CD14-positive monocyte (primary cell): ENCODE measurements at regions not wholly inside any gene's neighbourhood (a gene's known extent, or its start where the extent isn't known, plus 50 kb on each side); places are given as distances from the start of the nearest gene placed in this dataset.
"Not testable (repeated sequence)": the region's sequence is repeated elsewhere in the genome, so short reads cannot be mapped to it uniquely, and the experiment has no call there.

Experiments used
- DNase-seq, 3 donors: peaks; one replicate each; pipeline ENCODE4 v3.0.0-alpha.2; 2011 to 2022
- H2AFZ ChIP-seq: 2 replicates; pipeline ENCODE4 v1.6.0; 2012; ENCODE audit warnings: mild to moderate bottlenecking, low read depth, low read length, inconsistent platforms; ENCODE audit not compliant: insufficient read depth, poor library complexity, severe bottlenecking
- H3K27ac ChIP-seq, 2 donors: 1 replicate in 1 of 2; 2 replicates in 1 of 2; pipeline ENCODE4 v1.5.1; 2012 to 2013; ENCODE audit warnings: low read length in 2 of 2, control low read depth in 1 of 2, inconsistent platforms in 1 of 2, low read depth in 1 of 2, mild to moderate bottlenecking in 1 of 2
- H3K27me3 ChIP-seq, 2 donors: one replicate each; pipeline versions ENCODE4 v1.6.0 to v1.6.1; 2011 to 2013; ENCODE audit warnings: low read length in 2 of 2; ENCODE audit not compliant: control insufficient read depth in 2 of 2, insufficient read depth in 2 of 2
- H3K36me3 ChIP-seq, 2 donors: replicated peaks in 1 of 2; 1 replicate in 1 of 2; 2 replicates in 1 of 2; pipeline versions ENCODE4 v1.5.1 to v1.6.1; 2012 to 2013; ENCODE audit warnings: low read length in 2 of 2, control low read depth in 1 of 2, inconsistent platforms in 1 of 2, mild to moderate bottlenecking in 1 of 2; ENCODE audit not compliant: insufficient read depth in 2 of 2, control insufficient read depth in 1 of 2
- H3K4me1 ChIP-seq, 2 donors: 1 replicate in 1 of 2; 2 replicates in 1 of 2; pipeline versions ENCODE4 v1.5.1 to v1.6.1; 2012 to 2013; ENCODE audit warnings: low read length in 2 of 2, control low read depth in 1 of 2, inconsistent platforms in 1 of 2, mild to moderate bottlenecking in 1 of 2, moderate library complexity in 1 of 2; ENCODE audit not compliant: insufficient read depth in 2 of 2, control insufficient read depth in 1 of 2
- H3K4me2 ChIP-seq: replicated peaks from 2 replicates; pipeline ENCODE3; 2012; ENCODE audit warnings: low read length, moderate library complexity, mild to moderate bottlenecking; ENCODE audit not compliant: poor library complexity, severe bottlenecking; ENCODE audit errors: extremely low read depth
- H3K4me3 ChIP-seq, 3 experiments: fragments of 200-600 bp in 1 of 3; sonication (generic) in 1 of 3; replicated peaks in 1 of 3; 1 replicate in 2 of 3; 2 replicates in 1 of 3; pipeline ENCODE4 v1.5.1; 2011 to 2013; ENCODE audit warnings: low read length in 3 of 3, mild to moderate bottlenecking in 3 of 3, control low read depth in 2 of 3, low read depth in 2 of 3, inconsistent platforms in 1 of 3, moderate library complexity in 1 of 3
- H3K79me2 ChIP-seq: 2 replicates; pipeline ENCODE4 v1.6.0; 2012; ENCODE audit warnings: mild to moderate bottlenecking, control low read depth, inconsistent platforms, low read length, moderate library complexity; ENCODE audit not compliant: insufficient read depth
- H3K9ac ChIP-seq: 2 replicates; pipeline ENCODE4 v1.6.0; 2017; ENCODE audit warnings: low read length, mild to moderate bottlenecking; ENCODE audit not compliant: insufficient read depth, poor library complexity, severe bottlenecking
- H3K9me3 ChIP-seq, 2 donors: replicated peaks in 1 of 2; 1 replicate in 1 of 2; 2 replicates in 1 of 2; pipeline versions ENCODE4 v1.5.1 to v1.6.1; 2012 to 2013; ENCODE audit warnings: low read length in 2 of 2, control low read depth in 1 of 2; ENCODE audit not compliant: control insufficient read depth in 1 of 2, insufficient read depth in 1 of 2
- H4K20me1 ChIP-seq: 2 replicates; pipeline ENCODE4 v1.6.0; 2012; ENCODE audit warnings: mild to moderate bottlenecking, low read length, control low read depth, moderate library complexity; ENCODE audit not compliant: insufficient read depth
- H3K27ac Mint-ChIP-seq, 7 donors: one replicate each; pipeline ENCODE4 v1.8.0; 2020; ENCODE audit warnings: mild to moderate bottlenecking in 7 of 7, mixed read lengths in 7 of 7, moderate library complexity in 6 of 7, inconsistent platforms in 2 of 7
- H3K27me3 Mint-ChIP-seq, 3 donors: one replicate each; pipeline ENCODE4 v1.8.0; 2021 to 2022; ENCODE audit warnings: low read depth in 3 of 3, mild to moderate bottlenecking in 3 of 3, mixed read lengths in 3 of 3, moderate library complexity in 3 of 3, inconsistent platforms in 1 of 3
- H3K36me3 Mint-ChIP-seq, 2 donors: one replicate each; pipeline ENCODE4 v1.8.0; 2020; ENCODE audit warnings: mixed read lengths in 2 of 2, inconsistent platforms in 1 of 2, mild to moderate bottlenecking in 1 of 2
- H3K4me1 Mint-ChIP-seq: one replicate; pipeline ENCODE4 v1.8.0; 2020; ENCODE audit warnings: mild to moderate bottlenecking, mixed read lengths
- H3K4me3 Mint-ChIP-seq, 2 donors: one replicate each; pipeline ENCODE4 v1.8.0; 2020; ENCODE audit warnings: mild to moderate bottlenecking in 2 of 2, mixed read lengths in 2 of 2, moderate library complexity in 1 of 2
- H3K9me3 Mint-ChIP-seq, 7 donors: one replicate each; pipeline ENCODE4 v1.8.0; 2020 to 2022; ENCODE audit warnings: mixed read lengths in 7 of 7, mild to moderate bottlenecking in 6 of 7, moderate library complexity in 6 of 7, inconsistent platforms in 2 of 7
- WGBS: methylation state at CpG from one replicate; pipeline ENCODE4 v1.1.5; 2013; ENCODE audit warnings: missing lambda C conversion rate; ENCODE audit not compliant: insufficient coverage; 5-methylcytosine and 5-hydroxymethylcytosine counted together
- intact Hi-C, 2 donors: fragments of 100-400 bp; cut with micrococcal nuclease; formaldehyde crosslinking; loops; one replicate each; pipeline versions ENCODE4 v1.15.0 to v1.15.1; 2023
- TF ChIP-seq, protein P1 (sequence below): fragments of 200-600 bp; IDR thresholded peaks from one replicate; pipeline ENCODE4 v1.8.0; 2022; ENCODE audit warnings: antibody characterized with exemption, mild to moderate bottlenecking

DNA sequence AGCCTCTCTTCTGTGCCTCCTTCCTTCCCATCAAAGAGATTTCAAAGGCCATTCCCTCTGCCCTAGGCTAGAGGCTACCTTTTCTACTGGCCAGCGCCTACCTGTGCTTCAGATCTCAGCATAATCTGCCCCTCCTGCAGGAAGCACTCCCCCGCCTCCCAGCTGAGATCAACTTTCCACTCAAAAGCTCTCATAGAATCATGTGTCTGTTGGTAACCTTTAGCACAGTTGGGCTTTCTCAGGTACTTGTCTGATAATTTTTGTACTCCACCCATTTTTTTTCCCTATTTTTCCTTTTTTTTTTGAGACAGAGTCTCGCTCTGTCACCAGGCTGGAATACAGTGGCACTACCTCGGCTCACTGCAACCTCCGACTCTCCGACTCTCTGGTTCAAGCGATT lies 231.0 kb upstream of the PRSS58 start:
- no peak overlapping the region for H3K4me2 ChIP-seq
- no peaks in the 10 kb centered on the region for H3K27me3 ChIP-seq
- Mint-ChIP-seq H3K4me3 (no peak overlapping the region), H3K36me3 (no peaks in the 10 kb centered on the region), H3K9me3 (no peaks in the 10 kb centered on the region), H3K27me3 (peaks cover 0 to 3% (median 1%) of the 10 kb centered on the region in 3 donors), H3K27ac (no peak overlapping the region), H3K4me1 (peaks cover 27% of the 10 kb centered on the region)
- no peaks in the 10 kb centered on the region for H3K36me3 ChIP-seq
- H3K4me3 ChIP-seq, result no peak overlapping the region
- no peak overlapping the region for H3K27ac ChIP-seq
- H3K79me2 ChIP-seq, result no peaks in the 10 kb centered on the region
- H4K20me1 ChIP-seq, result no peaks in the 10 kb centered on the region
- no peak for DNase-seq
- 94% methylated on average over 5 of the region's 7 CpGs for WGBS
- H3K9me3 ChIP-seq, result no peaks in the 10 kb centered on the region
- H3K9ac ChIP-seq, result no peak overlapping the region
- no peak overlapping the region for H2AFZ ChIP-seq
- H3K4me1 ChIP-seq, result peaks cover 19 to 28% of the 10 kb centered on the region in 2 donors
- TF ChIP-seq, protein P1, sequence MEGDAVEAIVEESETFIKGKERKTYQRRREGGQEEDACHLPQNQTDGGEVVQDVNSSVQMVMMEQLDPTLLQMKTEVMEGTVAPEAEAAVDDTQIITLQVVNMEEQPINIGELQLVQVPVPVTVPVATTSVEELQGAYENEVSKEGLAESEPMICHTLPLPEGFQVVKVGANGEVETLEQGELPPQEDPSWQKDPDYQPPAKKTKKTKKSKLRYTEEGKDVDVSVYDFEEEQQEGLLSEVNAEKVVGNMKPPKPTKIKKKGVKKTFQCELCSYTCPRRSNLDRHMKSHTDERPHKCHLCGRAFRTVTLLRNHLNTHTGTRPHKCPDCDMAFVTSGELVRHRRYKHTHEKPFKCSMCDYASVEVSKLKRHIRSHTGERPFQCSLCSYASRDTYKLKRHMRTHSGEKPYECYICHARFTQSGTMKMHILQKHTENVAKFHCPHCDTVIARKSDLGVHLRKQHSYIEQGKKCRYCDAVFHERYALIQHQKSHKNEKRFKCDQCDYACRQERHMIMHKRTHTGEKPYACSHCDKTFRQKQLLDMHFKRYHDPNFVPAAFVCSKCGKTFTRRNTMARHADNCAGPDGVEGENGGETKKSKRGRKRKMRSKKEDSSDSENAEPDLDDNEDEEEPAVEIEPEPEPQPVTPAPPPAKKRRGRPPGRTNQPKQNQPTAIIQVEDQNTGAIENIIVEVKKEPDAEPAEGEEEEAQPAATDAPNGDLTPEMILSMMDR, result no peak
- intact Hi-C loops, result no loop called here

DNA sequence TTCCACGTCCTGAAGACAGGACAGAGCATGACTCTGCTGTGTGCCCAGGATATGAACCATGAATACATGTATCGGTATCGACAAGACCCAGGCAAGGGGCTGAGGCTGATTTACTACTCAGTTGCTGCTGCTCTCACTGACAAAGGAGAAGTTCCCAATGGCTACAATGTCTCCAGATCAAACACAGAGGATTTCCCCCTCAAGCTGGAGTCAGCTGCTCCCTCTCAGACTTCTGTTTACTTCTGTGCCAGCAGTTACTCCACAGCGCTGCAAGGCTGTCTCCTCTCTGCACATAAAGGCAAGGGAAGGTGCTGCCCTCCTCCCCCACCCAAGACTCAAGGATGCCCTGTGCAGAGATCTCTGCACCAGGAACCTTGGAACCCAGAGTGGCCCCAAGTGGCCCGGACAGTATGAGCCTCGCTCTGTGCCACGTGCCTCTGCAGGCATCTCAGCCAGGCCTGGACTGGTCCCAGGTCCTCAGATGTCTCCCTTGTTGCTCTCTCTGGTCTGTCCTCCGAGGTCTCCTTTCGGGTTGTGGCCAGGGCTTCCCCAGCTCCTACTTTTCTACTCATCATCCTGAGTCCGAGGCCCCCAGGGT lies 230.3 kb upstream of the PRSS58 start:
- no peak overlapping the region for H3K4me3 Mint-ChIP-seq
- DNase-seq, result peak in 1 of 3 donors; percentile 21

DNA sequence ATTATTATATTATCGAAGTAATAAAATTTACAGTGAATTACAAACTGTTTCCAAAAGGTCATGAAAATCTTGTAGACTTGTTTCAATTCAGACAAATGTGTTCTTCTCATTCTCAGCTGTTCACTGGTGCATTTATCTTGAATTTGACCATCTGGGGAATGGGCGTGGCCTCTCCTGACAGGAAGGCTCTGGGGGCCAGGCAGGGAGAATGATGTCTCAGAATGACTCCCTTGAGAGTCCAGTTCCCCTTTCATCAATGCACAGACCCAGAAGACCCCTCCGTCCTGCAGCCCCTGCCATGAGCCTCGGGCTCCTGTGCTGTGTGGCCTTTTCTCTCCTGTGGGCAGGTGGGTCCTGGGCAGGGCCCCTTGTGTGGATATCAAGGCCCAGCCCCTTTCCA lies 229.7 kb upstream of the PRSS58 start:
- H3K27ac ChIP-seq, H3K27me3 Mint-ChIP-seq, H2AFZ ChIP-seq, H3K36me3 Mint-ChIP-seq, H3K27me3 ChIP-seq, DNase-seq, H3K9me3 Mint-ChIP-seq, H3K9me3 ChIP-seq, H3K9ac ChIP-seq, H3K4me3 ChIP-seq, H4K20me1 ChIP-seq, H3K79me2 ChIP-seq, H3K36me3 ChIP-seq, intact Hi-C loops, H3K4me2 ChIP-seq, H3K4me3 Mint-ChIP-seq: not testable (repeated sequence)
- peaks cover 26 to 36% of the 10 kb centered on the region in 2 donors for H3K4me1 ChIP-seq
- 14% methylated on average over 3 of the region's 4 CpGs for WGBS
- H3K4me1 Mint-ChIP-seq, result peaks cover 35% of the 10 kb centered on the region
- peak overlapping the region in 1 of 7 donors; percentile 24 for H3K27ac Mint-ChIP-seq

More for the DNA sequence above, 230.3 kb upstream of the PRSS58 start:
- H3K27me3 Mint-ChIP-seq, result peaks cover 0 to 3% (median 1%) of the 10 kb centered on the region in 3 donors
- no peaks in the 10 kb centered on the region for H3K27me3 ChIP-seq
- H3K27ac Mint-ChIP-seq, result peak overlapping the region in 1 of 7 donors; percentile 24
- TF ChIP-seq, protein P1, result no peak
- 37% methylated on average over 8 of the region's 10 CpGs for WGBS
- H3K9ac ChIP-seq, result no peak overlapping the region
- H3K79me2 ChIP-seq, result no peaks in the 10 kb centered on the region
- no peaks in the 10 kb centered on the region for H3K36me3 ChIP-seq
- H2AFZ ChIP-seq, result peak overlapping the region; percentile 23
- no peak overlapping the region for H3K27ac ChIP-seq
- no peaks in the 10 kb centered on the region for H4K20me1 ChIP-seq
- H3K9me3 ChIP-seq, result no peaks in the 10 kb centered on the region
- no peaks in the 10 kb centered on the region for H3K9me3 Mint-ChIP-seq
- no peaks in the 10 kb centered on the region for H3K36me3 Mint-ChIP-seq
- H3K4me3 ChIP-seq, result no peak overlapping the region
- intact Hi-C loops, result no loop called here
- peaks cover 20 to 30% of the 10 kb centered on the region in 2 donors for H3K4me1 ChIP-seq
- no peak overlapping the region for H3K4me2 ChIP-seq
- H3K4me1 Mint-ChIP-seq, result peaks cover 29% of the 10 kb centered on the region
